Suprapubic skin (tissue), 4 donors: ENCODE measurements at regions not wholly inside any gene's neighbourhood (a gene's known extent, or its start where the extent isn't known, plus 50 kb on each side); places are given as distances from the start of the nearest gene placed in this dataset.
"Not testable (repeated sequence)": the region's sequence is repeated elsewhere in the genome, so short reads cannot be mapped to it uniquely, and the experiment has no call there.

Experiments used
- DNase-seq, 2 donors: peaks; one replicate each; pipeline ENCODE4 v3.0.0-alpha.2; 2019; ENCODE audit warnings: low spot score in 2 of 2
- H3K27ac ChIP-seq: fragments of 200-600 bp; sonication (generic); one replicate; pipeline ENCODE4 v1.5.1; 2019
- H3K27me3 ChIP-seq: fragments of 200-600 bp; sonication (generic); one replicate; pipeline ENCODE4 v1.5.1; 2019
- H3K36me3 ChIP-seq: fragments of 200-600 bp; sonication (generic); one replicate; pipeline ENCODE4 v1.5.1; 2019
- H3K4me1 ChIP-seq: fragments of 200-600 bp; sonication (generic); one replicate; pipeline ENCODE4 v1.5.1; 2019
- H3K4me3 ChIP-seq: fragments of 200-600 bp; sonication (generic); one replicate; pipeline ENCODE4 v1.5.1; 2019; ENCODE audit warnings: mild to moderate bottlenecking
- H3K9me3 ChIP-seq: fragments of 200-600 bp; sonication (generic); one replicate; pipeline ENCODE4 v1.5.1; 2019
- EP300 ChIP-seq: sonication (generic); formaldehyde crosslinking; IDR thresholded peaks from one replicate; pipeline ENCODE4 v1.6.1; 2017; ENCODE audit warnings: antibody characterized with exemption
- POLR2A ChIP-seq, 2 donors: fragments of 450-650 bp; IDR thresholded peaks; one replicate each; pipeline ENCODE4 v1.6.1; 2017; ENCODE audit warnings: antibody characterized with exemption in 2 of 2, mild to moderate bottlenecking in 2 of 2, moderate library complexity in 2 of 2
- POLR2AphosphoS5 ChIP-seq, 3 donors: sonication (generic); formaldehyde crosslinking; IDR thresholded peaks; one replicate each; pipeline ENCODE4 v1.6.1; 2017; ENCODE audit warnings: antibody characterized with exemption in 3 of 3
- WGBS: methylation state at CpG from one replicate; pipeline ENCODE4 v1.1.5; 2018; 5-methylcytosine and 5-hydroxymethylcytosine counted together
- TF ChIP-seq, protein P1 (sequence below), 2 donors: fragments of 200-600 bp in 1 of 2; fragments of 450-650 bp in 1 of 2; sonication (generic) in 1 of 2; IDR thresholded peaks; one replicate each; pipeline ENCODE4 v1.5.1; 2016 to 2019; ENCODE audit warnings: antibody characterized with exemption in 2 of 2, mild to moderate bottlenecking in 1 of 2, moderate library complexity in 1 of 2

DNA sequence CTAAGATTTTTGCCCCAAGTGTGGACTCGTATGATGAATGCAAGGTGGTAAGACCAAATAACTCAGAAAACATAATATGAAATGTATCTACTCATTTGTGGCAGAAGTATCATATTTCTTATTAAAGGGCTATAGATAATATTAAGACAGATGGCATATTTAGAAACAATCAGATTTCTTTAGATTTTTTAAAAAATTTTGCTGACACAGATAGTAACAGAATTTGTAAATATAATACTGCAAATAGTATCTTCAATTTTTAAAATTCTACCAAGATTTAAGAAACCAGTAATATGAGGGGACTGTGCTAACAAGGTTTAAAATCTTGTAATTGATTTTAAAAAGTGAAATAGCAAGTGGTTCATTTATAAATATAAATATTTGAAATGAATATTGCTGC, 1064.1 kb downstream of the DIPK2A start:
- Histone ChIP-seq H3K27ac (no peak overlapping the region), H3K9me3 (no peaks in the 10 kb centered on the region), H3K27me3 (no peaks in the 10 kb centered on the region), H3K4me1 (no peaks in the 10 kb centered on the region), H3K36me3 (no peaks in the 10 kb centered on the region), H3K4me3 (no peak overlapping the region)
- TF ChIP-seq, protein P1, sequence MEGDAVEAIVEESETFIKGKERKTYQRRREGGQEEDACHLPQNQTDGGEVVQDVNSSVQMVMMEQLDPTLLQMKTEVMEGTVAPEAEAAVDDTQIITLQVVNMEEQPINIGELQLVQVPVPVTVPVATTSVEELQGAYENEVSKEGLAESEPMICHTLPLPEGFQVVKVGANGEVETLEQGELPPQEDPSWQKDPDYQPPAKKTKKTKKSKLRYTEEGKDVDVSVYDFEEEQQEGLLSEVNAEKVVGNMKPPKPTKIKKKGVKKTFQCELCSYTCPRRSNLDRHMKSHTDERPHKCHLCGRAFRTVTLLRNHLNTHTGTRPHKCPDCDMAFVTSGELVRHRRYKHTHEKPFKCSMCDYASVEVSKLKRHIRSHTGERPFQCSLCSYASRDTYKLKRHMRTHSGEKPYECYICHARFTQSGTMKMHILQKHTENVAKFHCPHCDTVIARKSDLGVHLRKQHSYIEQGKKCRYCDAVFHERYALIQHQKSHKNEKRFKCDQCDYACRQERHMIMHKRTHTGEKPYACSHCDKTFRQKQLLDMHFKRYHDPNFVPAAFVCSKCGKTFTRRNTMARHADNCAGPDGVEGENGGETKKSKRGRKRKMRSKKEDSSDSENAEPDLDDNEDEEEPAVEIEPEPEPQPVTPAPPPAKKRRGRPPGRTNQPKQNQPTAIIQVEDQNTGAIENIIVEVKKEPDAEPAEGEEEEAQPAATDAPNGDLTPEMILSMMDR (IDR thresholded peaks at IDR 0.05), result no peak
- TF ChIP-seq POLR2A (IDR thresholded peaks at IDR 0.05) (no peak), EP300 (no peak), POLR2AphosphoS5 (IDR thresholded peaks at IDR 0.05) (no peak)
- WGBS, result 95% methylated on average over 1 of the region's 1 CpG
- no peak for DNase-seq

DNA sequence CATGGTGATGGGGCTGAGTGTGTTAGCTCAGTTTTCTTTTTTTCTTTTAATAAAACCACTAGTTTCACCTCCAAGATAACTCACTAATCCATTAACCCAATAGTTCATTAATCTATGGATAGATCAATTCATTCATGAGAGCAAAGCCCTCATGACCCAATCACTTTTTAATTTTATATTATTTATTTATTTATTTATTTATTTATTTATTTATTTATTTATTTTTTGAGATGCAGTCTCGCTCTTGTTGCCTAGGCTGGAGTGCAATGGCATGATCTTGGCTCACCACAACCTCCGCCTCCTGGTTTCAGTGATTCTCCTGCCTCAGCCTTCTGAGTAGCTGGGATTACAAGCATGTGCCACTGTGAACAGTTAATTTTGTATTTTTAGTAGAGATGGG, 1082.4 kb downstream of the DIPK2A start:
- not testable (repeated sequence) for H3K36me3 ChIP-seq, H3K4me1 ChIP-seq, H3K9me3 ChIP-seq, H3K4me3 ChIP-seq, H3K27ac ChIP-seq, H3K27me3 ChIP-seq, DNase-seq
- 99% methylated on average over 2 of the region's 2 CpGs for WGBS

DNA sequence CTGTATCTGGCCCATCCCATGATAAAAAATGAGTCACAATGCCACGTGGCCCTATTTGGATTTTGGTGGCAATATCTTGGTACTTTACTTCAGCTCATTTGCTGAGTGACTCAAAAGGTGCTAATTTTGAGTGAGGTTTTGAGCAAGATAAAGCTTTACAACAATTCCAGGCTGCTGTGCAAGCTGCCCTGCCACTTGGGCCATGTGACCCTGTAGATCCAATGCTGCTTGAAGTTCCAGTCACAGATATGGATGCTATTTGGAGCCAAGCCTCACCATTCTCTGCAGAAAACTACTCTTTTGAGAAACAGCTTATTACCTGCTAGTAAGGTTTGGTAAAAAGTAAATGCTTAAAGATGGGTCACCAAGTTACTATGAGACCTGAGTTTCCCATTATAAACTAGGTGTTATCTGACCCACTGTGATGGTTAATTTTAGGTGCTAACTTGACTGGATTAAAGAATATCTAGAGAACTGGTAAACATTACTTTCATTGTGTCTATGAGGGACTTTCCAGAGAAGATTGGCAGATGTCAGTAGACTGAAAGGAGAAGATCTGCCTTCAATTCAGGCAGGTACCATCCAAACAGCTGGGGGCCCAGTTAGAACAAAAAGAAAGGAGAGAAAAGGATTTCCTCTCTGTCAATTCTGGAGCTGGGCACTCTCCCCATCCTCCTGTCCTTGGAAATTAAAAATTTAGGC, 1083.9 kb downstream of the DIPK2A start:
- Histone ChIP-seq H3K4me3 (no peak overlapping the region), H3K9me3 (no peaks in the 10 kb centered on the region), H3K27ac (no peak overlapping the region), H3K27me3 (no peaks in the 10 kb centered on the region), H3K4me1 (no peaks in the 10 kb centered on the region), H3K36me3 (no peaks in the 10 kb centered on the region)
- 80% methylated on average over 1 of the region's 1 CpG for WGBS
- DNase-seq, result no peak
- no peak for TF ChIP-seq POLR2A (IDR thresholded peaks at IDR 0.05)
- TF ChIP-seq, protein P1 (IDR thresholded peaks at IDR 0.05), result no peak
- no peak for TF ChIP-seq EP300
- TF ChIP-seq POLR2AphosphoS5 (IDR thresholded peaks at IDR 0.05), result no peak

- TF ChIP-seq, protein P1 (IDR thresholded peaks at IDR 0.05), result no peak
- TF ChIP-seq EP300, result no peak
- TF ChIP-seq POLR2A (IDR thresholded peaks at IDR 0.05), result no peak
- TF ChIP-seq POLR2AphosphoS5 (IDR thresholded peaks at IDR 0.05), result no peak
- H3K4me1 ChIP-seq, result no peaks in the 10 kb centered on the region
- H3K4me3 ChIP-seq, result no peak overlapping the region
- no peak for DNase-seq
- 76% methylated on average over 1 of the region's 1 CpG for WGBS
- no peak overlapping the region for H3K27ac ChIP-seq
- H3K9me3 ChIP-seq, result peaks cover 12% of the 10 kb centered on the region
- H3K36me3 ChIP-seq, result no peaks in the 10 kb centered on the region
- no peaks in the 10 kb centered on the region for H3K27me3 ChIP-seq
Observed at GRCh38 chr3:145058483-145058882, 1086.9 kb downstream of the DIPK2A start.

DNA sequence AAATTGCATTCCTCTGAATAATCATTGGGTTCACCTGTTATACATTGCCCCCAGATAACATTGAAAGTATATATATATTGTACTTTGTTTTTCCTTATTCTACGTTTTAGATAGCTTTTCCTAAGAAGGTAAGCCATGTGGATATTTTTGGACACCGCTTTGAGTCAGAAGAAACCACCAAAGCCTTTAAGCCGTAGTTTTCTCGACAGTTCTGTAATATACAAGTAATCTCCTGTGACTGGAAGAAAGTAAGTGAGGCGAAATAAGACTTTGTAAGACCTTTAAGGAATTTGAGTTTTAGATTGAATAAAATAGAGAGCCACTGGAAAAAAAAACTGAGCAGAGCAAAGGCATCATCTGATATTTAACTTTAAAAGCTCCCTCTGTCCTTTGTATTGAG, 1092.0 kb downstream of the DIPK2A start:
- Histone ChIP-seq H3K4me1 (no peaks in the 10 kb centered on the region), H3K27me3 (no peaks in the 10 kb centered on the region), H3K4me3 (no peak overlapping the region), H3K27ac (no peak overlapping the region), H3K36me3 (no peaks in the 10 kb centered on the region), H3K9me3 (peaks cover 12% of the 10 kb centered on the region)
- 90% methylated on average over 5 of the region's 5 CpGs for WGBS
- TF ChIP-seq, protein P1 (IDR thresholded peaks at IDR 0.05), result no peak
- TF ChIP-seq POLR2A (IDR thresholded peaks at IDR 0.05), result no peak
- TF ChIP-seq POLR2AphosphoS5 (IDR thresholded peaks at IDR 0.05), result no peak
- TF ChIP-seq EP300, result no peak
- no peak for DNase-seq

GRCh38 chr3:145070795-145071194, 1090.2 kb downstream of the PLOD2 start:
- Histone ChIP-seq H3K4me1 (no peaks in the 10 kb centered on the region), H3K4me3 (no peak overlapping the region), H3K9me3 (peaks cover 5% of the 10 kb centered on the region), H3K27me3 (no peaks in the 10 kb centered on the region), H3K27ac (no peak overlapping the region), H3K36me3 (no peaks in the 10 kb centered on the region)
- TF ChIP-seq POLR2AphosphoS5 (IDR thresholded peaks at IDR 0.05) (no peak), POLR2A (IDR thresholded peaks at IDR 0.05) (no peak), EP300 (no peak)
- TF ChIP-seq, protein P1 (IDR thresholded peaks at IDR 0.05), result no peak
- DNase-seq, result no peak
- 90% methylated on average over 2 of the region's 2 CpGs for WGBS
